Heart right ventricle (tissue), 16 donors: ENCODE measurements at regions not wholly inside any gene's neighbourhood (a gene's known extent, or its start where the extent isn't known, plus 50 kb on each side); places are given as distances from the start of the nearest gene placed in this dataset.
A peak's percentile ranks its signal among the peaks of the same experiment; 100 is the strongest.

Experiments
- ATAC-seq, 8 donors: fragments of 200-7000 bp; cut with Tn5 transposase; one replicate each; pipeline ENCODE4 v1.9.1; 2020; ENCODE audit warnings: mild to moderate bottlenecking in 8 of 8, moderate library complexity in 8 of 8, moderate number of reproducible peaks in 1 of 8
- DNase-seq, 2 donors: peaks; one replicate each; pipeline ENCODE4 v3.0.0-alpha.2; 2020
- H3K27ac ChIP-seq, 10 donors: fragments of 200-600 bp; sonication (generic) in 2 of 10; one replicate each; pipeline versions ENCODE4 v1.5.0 to v1.8.0; 2020 to 2022; ENCODE audit warnings: mild to moderate bottlenecking in 3 of 10
- H3K27me3 ChIP-seq, 7 donors: fragments of 200-600 bp; one replicate each; pipeline ENCODE4 v1.8.0; 2021 to 2022; ENCODE audit warnings: mild to moderate bottlenecking in 2 of 7
- H3K36me3 ChIP-seq, 9 donors: fragments of 200-600 bp; sonication (generic) in 1 of 9; one replicate each; pipeline versions ENCODE4 v1.5.0 to v1.8.0; 2020 to 2022; ENCODE audit warnings: mild to moderate bottlenecking in 2 of 9
- H3K4me1 ChIP-seq, 9 donors: fragments of 200-600 bp; sonication (generic) in 1 of 9; one replicate each; pipeline versions ENCODE4 v1.5.0 to v1.8.0; 2020 to 2022; ENCODE audit warnings: mild to moderate bottlenecking in 4 of 9
- H3K4me3 ChIP-seq, 10 donors: fragments of 200-600 bp; sonication (generic) in 2 of 10; one replicate each; pipeline versions ENCODE4 v1.5.0 to v1.8.0; 2020 to 2022; ENCODE audit warnings: mild to moderate bottlenecking in 7 of 10, moderate library complexity in 2 of 10
- H3K9me3 ChIP-seq, 11 donors: fragments of 200-600 bp in 10 of 11; sonication (generic) in 2 of 11; one replicate each; pipeline versions ENCODE4 v1.5.0 to v1.8.0; 2013 to 2022; ENCODE audit warnings: mild to moderate bottlenecking in 2 of 11, control low read depth in 1 of 11, moderate library complexity in 1 of 11
- WGBS, 2 donors: extraction: QIAGEN DNeasy Blood & Tissue Kit; methylation state at CpG; one replicate each; pipeline ENCODE4 v1.1.7; 2013; ENCODE audit warnings: inconsistent platforms in 1 of 2; 5-methylcytosine and 5-hydroxymethylcytosine counted together
- intact Hi-C, 10 donors: fragments of 100-400 bp; cut with DNase I; formaldehyde crosslinking; loops; one replicate each; pipeline versions ENCODE4 v1.11.1 to v1.14.2; 2022
- TF ChIP-seq, protein P1 (sequence below), 9 donors: fragments of 200-600 bp; sonication (generic) in 2 of 9; IDR thresholded peaks; one replicate each; pipeline versions ENCODE4 v1.5.0 to v1.8.0; 2021 to 2022; ENCODE audit warnings: antibody characterized with exemption in 9 of 9, mild to moderate bottlenecking in 5 of 9, moderate library complexity in 1 of 9
- donor health status: Arrhythmogenic right ventricular cardiomyopathy.
- donor health status: ischemic (EF 13 %, LVEDD 7.1; RV severe dilation, severe dysfunction).
- donor health status: healthy with polysubstance abuse.
- donor health status: DM: no; HTN: yes; CAD: no.
- donor health status: DM: no; HTN: no; CAD: no.
- donor health status: ischemic (EF 25% LVEDD 6.9; RV normal size, moderate dysfunction).
- donor health status: ischemic (EF 25% LVEDD 5.7; RV mildly dilated, moderate dysfunction).
- donor health status: healthy.
- donor health status: DM: yes; HTN: yes; CAD: no.
- donor health status: Ischemic cardiomyopathy.
- donor health status: ischemic (EF 35%, LVEDD 5.7; RV mildly dilated, moderate dysfunction).
- donor health status: nonischemic (EF 11% LVEDD 7.7; RV severe dilation, severe dysfunction).
- donor health status: DM: yes; HTN: yes; CAD: no.
- donor health status: PGD.
- donor health status: ischemic (EF 29% LVEDD 5.4; RV normal size, mild dysfunction).
- donor health status: nonischemic (EF 23%, LVEDD 6.1; RV moderate dilation, normal function).

DNA sequence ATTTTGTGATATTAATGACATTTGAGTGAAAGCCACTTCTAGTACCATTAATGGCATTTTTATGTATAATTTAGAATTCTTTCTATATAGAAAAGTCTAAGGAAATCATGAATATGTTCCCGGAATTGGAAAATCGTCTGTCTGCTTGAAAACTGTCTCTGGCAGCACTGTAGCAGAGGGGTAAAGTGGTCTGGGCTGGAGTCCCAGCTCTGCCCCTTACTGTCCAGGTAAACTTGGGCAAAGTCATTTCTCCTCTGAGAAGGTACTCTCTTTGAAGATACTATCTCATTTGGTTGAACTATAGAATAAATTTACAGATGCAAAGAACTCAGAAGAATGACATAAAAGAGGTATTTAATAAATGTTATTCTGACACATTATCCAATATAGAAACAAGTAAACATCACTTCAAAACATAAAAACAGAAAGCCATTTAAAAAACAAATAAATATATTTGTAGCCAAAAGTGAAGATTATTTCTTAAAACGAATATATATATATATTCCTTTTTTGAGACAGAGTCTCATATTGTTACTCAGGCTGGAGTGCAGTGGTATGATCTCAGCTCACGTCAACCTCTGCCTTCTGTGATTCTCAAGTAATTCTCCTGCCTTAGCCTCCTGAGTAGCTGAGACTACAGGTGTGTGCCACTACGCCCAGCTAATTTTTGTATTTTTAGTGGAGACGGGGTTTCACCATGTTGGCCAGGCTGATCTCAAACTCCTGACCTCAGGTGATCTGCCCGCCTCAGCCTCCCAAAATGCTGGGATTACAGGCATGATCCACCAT lies 149.8 kb upstream of the ITGA4 start:
- no peaks in the 10 kb centered on the region for H3K27me3 ChIP-seq
- 78 to 79% methylated on average over 7 of the region's 7 CpGs for WGBS, 2 donors
- H3K4me1 ChIP-seq = peaks cover 0 to 72% (median 11%) of the 10 kb centered on the region in 9 donors
- TF ChIP-seq, protein P1, sequence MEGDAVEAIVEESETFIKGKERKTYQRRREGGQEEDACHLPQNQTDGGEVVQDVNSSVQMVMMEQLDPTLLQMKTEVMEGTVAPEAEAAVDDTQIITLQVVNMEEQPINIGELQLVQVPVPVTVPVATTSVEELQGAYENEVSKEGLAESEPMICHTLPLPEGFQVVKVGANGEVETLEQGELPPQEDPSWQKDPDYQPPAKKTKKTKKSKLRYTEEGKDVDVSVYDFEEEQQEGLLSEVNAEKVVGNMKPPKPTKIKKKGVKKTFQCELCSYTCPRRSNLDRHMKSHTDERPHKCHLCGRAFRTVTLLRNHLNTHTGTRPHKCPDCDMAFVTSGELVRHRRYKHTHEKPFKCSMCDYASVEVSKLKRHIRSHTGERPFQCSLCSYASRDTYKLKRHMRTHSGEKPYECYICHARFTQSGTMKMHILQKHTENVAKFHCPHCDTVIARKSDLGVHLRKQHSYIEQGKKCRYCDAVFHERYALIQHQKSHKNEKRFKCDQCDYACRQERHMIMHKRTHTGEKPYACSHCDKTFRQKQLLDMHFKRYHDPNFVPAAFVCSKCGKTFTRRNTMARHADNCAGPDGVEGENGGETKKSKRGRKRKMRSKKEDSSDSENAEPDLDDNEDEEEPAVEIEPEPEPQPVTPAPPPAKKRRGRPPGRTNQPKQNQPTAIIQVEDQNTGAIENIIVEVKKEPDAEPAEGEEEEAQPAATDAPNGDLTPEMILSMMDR (IDR thresholded peaks at IDR 0.05) = no peak
- intact Hi-C loops = no loop called here
- no peak for ATAC-seq
- peak overlapping the region in 3 of 10 donors; percentile 18 to 79 (median 64) for H3K27ac ChIP-seq
- no peak for DNase-seq
- H3K4me3 ChIP-seq = no peak overlapping the region
- no peaks in the 10 kb centered on the region for H3K36me3 ChIP-seq
- H3K9me3 ChIP-seq = no peaks in the 10 kb centered on the region

DNA sequence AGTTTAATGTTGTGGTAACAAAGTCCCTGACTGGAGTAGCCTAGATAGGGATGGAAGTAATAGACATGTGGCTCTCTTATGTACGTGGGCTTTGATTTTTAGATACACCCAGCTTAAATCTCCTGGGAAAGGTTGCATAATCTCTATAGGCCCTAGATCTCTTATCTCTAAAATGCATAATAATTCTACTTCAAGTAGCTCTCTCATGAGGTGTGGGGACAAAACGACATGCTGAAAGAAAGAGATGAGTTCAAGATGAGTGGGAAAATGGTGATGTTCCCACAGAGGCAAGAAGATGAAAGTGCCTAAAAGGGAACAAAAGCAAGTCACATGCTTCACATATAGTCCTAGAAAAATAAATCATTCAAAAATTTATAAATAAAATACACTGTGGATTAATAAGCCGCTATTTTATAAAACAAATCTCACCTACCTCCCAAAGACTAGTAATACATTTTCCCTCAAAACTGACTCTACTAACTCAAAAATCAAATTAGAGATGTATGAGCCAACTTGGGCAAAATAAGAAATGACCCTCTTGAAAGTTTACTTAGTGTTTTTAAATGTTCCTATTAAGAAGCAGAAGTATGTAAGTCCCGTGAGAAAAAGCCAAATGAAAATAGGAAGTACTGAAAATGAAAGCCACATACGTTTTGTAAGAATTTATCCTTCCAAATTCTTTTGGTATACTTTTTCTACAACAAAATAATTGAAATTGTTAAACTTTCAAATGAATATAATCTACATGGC lies 148.2 kb upstream of the ITGA4 start:
- ATAC-seq (no peak), DNase-seq (no peak)
- Histone ChIP-seq H3K4me3 (peak overlapping the region in 2 of 10 donors; percentile 5 to 35), H3K9me3 (no peaks in the 10 kb centered on the region), H3K4me1 (peaks cover 0 to 74% (median 11%) of the 10 kb centered on the region in 9 donors), H3K27ac (peak overlapping the region in 2 of 10 donors; percentile 4 to 79), H3K27me3 (no peaks in the 10 kb centered on the region), H3K36me3 (no peaks in the 10 kb centered on the region)
- TF ChIP-seq, protein P1 (IDR thresholded peaks at IDR 0.05) = no peak
- intact Hi-C loops = no loop called here
- WGBS, 2 donors = 66 to 69% methylated on average over 5 of the region's 5 CpGs

DNA sequence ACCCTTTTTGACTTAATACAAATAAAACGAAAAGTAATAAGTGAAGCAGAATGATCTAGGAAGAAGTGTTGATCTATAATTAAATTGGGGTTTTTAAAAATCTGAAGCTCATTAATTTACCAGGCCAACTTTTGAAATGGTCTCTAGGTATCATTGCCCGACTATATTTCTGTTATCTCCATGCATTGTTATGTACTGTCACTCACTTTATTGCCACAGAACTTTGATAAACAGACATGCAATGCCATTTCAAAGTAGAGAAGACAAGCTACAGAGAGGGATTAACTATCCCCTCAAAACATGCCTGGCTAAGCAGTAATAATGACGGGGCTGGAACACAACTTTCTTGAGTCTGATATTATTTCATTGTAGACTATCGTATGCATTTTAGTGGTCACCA lies 147.6 kb upstream of the ITGA4 start:
- DNase-seq (no peak), ATAC-seq (no peak)
- TF ChIP-seq, protein P1 (IDR thresholded peaks at IDR 0.05) = no peak
- WGBS, 2 donors = 53 to 62% methylated on average over 4 of the region's 4 CpGs
- Histone ChIP-seq H3K27me3 (no peaks in the 10 kb centered on the region), H3K27ac (peak overlapping the region in 1 of 10 donors; percentile 79), H3K36me3 (no peaks in the 10 kb centered on the region), H3K4me1 (peaks cover 0 to 67% (median 11%) of the 10 kb centered on the region in 9 donors), H3K9me3 (no peaks in the 10 kb centered on the region), H3K4me3 (peak overlapping the region in 2 of 10 donors; percentile 5 to 35)
- intact Hi-C loops = no loop called here

DNA sequence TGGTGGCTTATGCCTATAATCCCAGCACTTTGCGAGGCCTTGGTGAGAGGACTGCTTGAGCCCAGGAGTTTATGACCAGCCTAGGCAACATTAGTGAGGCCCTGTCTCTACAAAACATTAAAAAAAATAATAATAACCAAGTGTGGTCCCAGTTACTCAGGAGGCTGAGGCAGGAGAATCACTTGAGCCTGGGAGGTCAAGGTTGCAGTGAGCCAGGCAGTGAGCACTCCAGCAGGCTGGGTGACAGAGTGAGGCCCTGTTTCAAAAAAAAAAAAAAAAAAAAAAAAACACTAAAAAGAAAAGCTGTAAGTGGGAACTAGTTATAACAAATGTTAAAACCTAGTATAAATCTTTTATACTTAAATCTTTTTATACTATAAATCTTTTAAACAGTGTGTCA lies 146.2 kb upstream of the ITGA4 start:
- H3K4me1 ChIP-seq = peaks cover 0 to 53% (median 7%) of the 10 kb centered on the region in 9 donors
- ATAC-seq (no peak), DNase-seq (no peak)
- no peaks in the 10 kb centered on the region for H3K36me3 ChIP-seq
- TF ChIP-seq, protein P1 (IDR thresholded peaks at IDR 0.05) = no peak
- peak overlapping the region in 1 of 10 donors; percentile 68 for H3K27ac ChIP-seq
- no peak overlapping the region for H3K4me3 ChIP-seq
- WGBS, 2 donors = 95 to 100% methylated on average over 1 of the region's 1 CpG
- intact Hi-C loops = no loop called here
- H3K9me3 ChIP-seq = no peaks in the 10 kb centered on the region
- H3K27me3 ChIP-seq = no peaks in the 10 kb centered on the region
